H1 (cell line): ENCODE measurements at regions not wholly inside any gene's neighbourhood (a gene's known extent, or its start where the extent isn't known, plus 50 kb on each side); places are given as distances from the start of the nearest gene placed in this dataset.

ENCODE experiments used
- CTCF ChIA-PET: fragments of 300-600 bp; sonication (Branson Sonifier 250); formaldehyde crosslinking; loops from one replicate; lab custom pipeline; 2021; ENCODE audit not compliant: partially characterized antibody; lab: Charles Lee
- POLR2A ChIA-PET: fragments of 300-600 bp; sonication (Branson Sonifier 250); formaldehyde crosslinking; loops from one replicate; lab custom pipeline; 2021; ENCODE audit warnings: inconsistent platforms; ENCODE audit not compliant: partially characterized antibody; lab: Charles Lee
- DNase-seq, 2 experiments: peaks; one replicate each; pipeline versions ENCODE4 v3.0.0 to v3.0.0-alpha.2; 2010 to 2022; ENCODE audit warnings: low spot score in 2 of 2, low read depth in 1 of 2, mixed read lengths in 1 of 2
- FAIRE-seq: peaks from 2 replicates; lab custom pipeline; 2011; peaks lifted over from hg19 to GRCh38; lab: Jason Lieb, UNC
- H2AFZ ChIP-seq: 2 replicates; pipeline ENCODE4 v1.8.1; 2012; ENCODE audit warnings: low read length, inconsistent platforms
- H2AK5ac ChIP-seq: 2 replicates; pipeline ENCODE4 v1.6.1; 2013; ENCODE audit warnings: low read depth, low read length
- H2BK120ac ChIP-seq: replicated peaks from 2 replicates; pipeline ENCODE3; 2013; ENCODE audit warnings: low read depth, low read length, inconsistent platforms
- H2BK12ac ChIP-seq: 2 replicates; pipeline ENCODE4 v1.6.1; 2013; ENCODE audit warnings: low read depth, low read length
- H2BK15ac ChIP-seq: 2 replicates; pipeline ENCODE4 v1.6.1; 2013; ENCODE audit warnings: low read length
- H2BK20ac ChIP-seq: 2 replicates; pipeline ENCODE4 v1.6.1; 2013; ENCODE audit warnings: low read length
- H2BK5ac ChIP-seq: 2 replicates; pipeline ENCODE4 v1.6.1; 2013; ENCODE audit warnings: low read depth, low read length
- H3K14ac ChIP-seq: 2 replicates; pipeline ENCODE4 v1.6.1; 2013; ENCODE audit warnings: inconsistent platforms; ENCODE audit not compliant: insufficient read length
- H3K18ac ChIP-seq: 2 replicates; pipeline ENCODE4 v1.6.1; 2013; ENCODE audit warnings: low read length; ENCODE audit errors: extremely low read depth
- H3K23ac ChIP-seq: 2 replicates; pipeline ENCODE4 v1.6.1; 2013; ENCODE audit warnings: inconsistent platforms; ENCODE audit not compliant: insufficient read length
- H3K23me2 ChIP-seq: 2 replicates; pipeline ENCODE4 v1.6.1; 2013; ENCODE audit warnings: low read depth, low read length
- H3K27ac ChIP-seq: 2 replicates; pipeline ENCODE4 v1.6.1; 2011; ENCODE audit warnings: low read depth, low read length, inconsistent platforms
- H3K27me3 ChIP-seq, 4 experiments: replicated peaks in 1 of 4; 1 replicate in 1 of 4; 2 replicates in 3 of 4; pipeline versions ENCODE4 v1.6.1 to v1.8.1; 2011 to 2013; ENCODE audit warnings: low read length in 3 of 4, mild to moderate bottlenecking in 3 of 4, inconsistent platforms in 2 of 4, mixed read lengths in 2 of 4, moderate library complexity in 1 of 4; ENCODE audit not compliant: control insufficient read depth in 3 of 4, insufficient read depth in 3 of 4; ENCODE audit errors: extremely low read depth in 1 of 4
- H3K36me3 ChIP-seq, 4 experiments: 2 replicates each; pipeline versions ENCODE4 v1.6.1 to v1.8.1; 2011 to 2013; ENCODE audit warnings: mild to moderate bottlenecking in 4 of 4, low read length in 3 of 4, moderate library complexity in 2 of 4, control low read depth in 1 of 4, inconsistent platforms in 1 of 4; ENCODE audit not compliant: insufficient read depth in 4 of 4, control insufficient read depth in 2 of 4
- H3K4ac ChIP-seq: replicated peaks from 2 replicates; pipeline ENCODE3; 2013; ENCODE audit warnings: low read length, low read depth, mixed read lengths, inconsistent platforms; ENCODE audit not compliant: insufficient read length
- H3K4me1 ChIP-seq, 4 experiments: replicated peaks in 1 of 4; 1 replicate in 1 of 4; 2 replicates in 3 of 4; pipeline versions ENCODE4 v1.6.1 to v1.8.1; 2011 to 2013; ENCODE audit warnings: low read length in 3 of 4, inconsistent platforms in 2 of 4, mixed read lengths in 1 of 4; ENCODE audit not compliant: insufficient read depth in 4 of 4, control insufficient read depth in 3 of 4
- H3K4me2 ChIP-seq, 2 experiments: 2 replicates each; pipeline versions ENCODE4 v1.6.1 to v1.8.1; 2011 to 2013; ENCODE audit warnings: low read depth in 2 of 2, low read length in 2 of 2, control low read depth in 1 of 2, inconsistent platforms in 1 of 2, mild to moderate bottlenecking in 1 of 2; ENCODE audit not compliant: insufficient read depth in 1 of 2
- H3K4me3 ChIP-seq, 4 experiments: fragments of 200-600, 300-600 bp in 1 of 4; sonication (generic), shearing (Covaris generic), sonication (Bioruptor Twin) in 1 of 4; 2 replicates each; pipeline versions ENCODE4 v1.5.1 to v1.8.1; 2011 to 2016; ENCODE audit warnings: low read length in 4 of 4, low read depth in 3 of 4, control low read depth in 2 of 4, inconsistent platforms in 2 of 4, mild to moderate bottlenecking in 2 of 4, mixed read lengths in 1 of 4, moderate library complexity in 1 of 4; ENCODE audit not compliant: insufficient read depth in 2 of 4; ENCODE audit errors: extremely low read depth in 1 of 4
- H3K56ac ChIP-seq: replicated peaks from 2 replicates; pipeline ENCODE3; 2013; ENCODE audit warnings: low read depth, mild to moderate bottlenecking, mixed read lengths, low read length, inconsistent platforms; ENCODE audit not compliant: insufficient read length
- H3K79me1 ChIP-seq: 2 replicates; pipeline ENCODE4 v1.6.1; 2013; ENCODE audit warnings: low read depth, low read length, control low read depth
- H3K79me2 ChIP-seq, 2 experiments: 2 replicates each; pipeline versions ENCODE4 v1.6.1 to v1.8.1; 2012 to 2013; ENCODE audit warnings: low read length in 2 of 2, mild to moderate bottlenecking in 2 of 2, inconsistent platforms in 1 of 2; ENCODE audit not compliant: insufficient read depth in 2 of 2, control insufficient read depth in 1 of 2
- H3K9ac ChIP-seq, 4 experiments: replicated peaks in 1 of 4; 1 replicate in 1 of 4; 2 replicates in 3 of 4; pipeline versions ENCODE4 v1.6.1 to v1.8.1; 2011 to 2013; ENCODE audit warnings: low read depth in 3 of 4, low read length in 3 of 4, control low read depth in 2 of 4, mild to moderate bottlenecking in 2 of 4, moderate library complexity in 2 of 4, inconsistent platforms in 1 of 4; ENCODE audit errors: extremely low read depth in 1 of 4
- H3K9me3 ChIP-seq, 2 experiments: 2 replicates each; pipeline versions ENCODE4 v1.6.1 to v1.8.1; 2012 to 2013; ENCODE audit warnings: mild to moderate bottlenecking in 2 of 2, moderate library complexity in 2 of 2, control low read depth in 1 of 2, inconsistent platforms in 1 of 2, low read depth in 1 of 2, low read length in 1 of 2, mixed read lengths in 1 of 2; ENCODE audit not compliant: insufficient read depth in 2 of 2
- H4K20me1 ChIP-seq, 2 experiments: replicated peaks in 1 of 2; 2 replicates each; pipeline versions ENCODE3 to v1.8.1; 2011 to 2013; ENCODE audit warnings: inconsistent platforms in 2 of 2, low read length in 2 of 2, mild to moderate bottlenecking in 1 of 2; ENCODE audit not compliant: insufficient read depth in 2 of 2, control insufficient read depth in 1 of 2
- H4K5ac ChIP-seq: 2 replicates; pipeline ENCODE4 v1.6.1; 2013; ENCODE audit warnings: low read length, low read depth, mixed read lengths, inconsistent platforms; ENCODE audit not compliant: insufficient read length
- H4K8ac ChIP-seq: 2 replicates; pipeline ENCODE4 v1.8.0; 2013; ENCODE audit warnings: mild to moderate bottlenecking, moderate library complexity, low read length, inconsistent platforms; ENCODE audit not compliant: insufficient read depth; ENCODE audit errors: extremely low read depth
- H4K91ac ChIP-seq: replicated peaks from 2 replicates; pipeline ENCODE3; 2013; ENCODE audit warnings: low read length, mixed read lengths, inconsistent platforms; ENCODE audit not compliant: insufficient read length
- GABPA ChIP-seq: IDR thresholded peaks from 2 replicates; pipeline ENCODE4 v1.6.1; 2011; ENCODE audit warnings: mild to moderate bottlenecking, low read length, moderate library complexity, borderline replicate concordance; ENCODE audit not compliant: insufficient read depth
- KDM1A ChIP-seq: fragments of 200-600, 300-600 bp; sonication (generic); IDR thresholded peaks from 2 replicates; pipeline ENCODE4 v1.7.1; 2016; ENCODE audit warnings: mild to moderate bottlenecking, low read length, borderline replicate concordance
- POU5F1 ChIP-seq: IDR thresholded peaks from 2 replicates; pipeline ENCODE4 v1.6.1; 2011; ENCODE audit warnings: low read depth, mild to moderate bottlenecking, low read length, moderate library complexity
- RAD21 ChIP-seq, 2 experiments: IDR thresholded peaks in 1 of 2; conservative IDR thresholded peaks in 1 of 2; 2 replicates each; pipeline ENCODE4 v1.6.1; 2011; ENCODE audit warnings: low read depth in 2 of 2, low read length in 2 of 2, improper control_type of control experiment in 1 of 2, inconsistent platforms in 1 of 2, mild to moderate bottlenecking in 1 of 2, moderate library complexity in 1 of 2
- SP1 ChIP-seq: IDR thresholded peaks from 2 replicates; pipeline ENCODE4 v1.6.1; 2011; ENCODE audit warnings: low read depth, low read length
- WGBS, 2 experiments: shearing (Covaris generic) in 1 of 2; methylation state at CpG; one replicate each; pipeline versions ENCODE4 v1.1.6 to v1.1.7; 2013 to 2015; ENCODE audit warnings: low lambda C conversion rate in 2 of 2, mixed read lengths in 2 of 2, inconsistent platforms in 1 of 2, low coverage in 1 of 2, missing lambda C conversion rate in 1 of 2; ENCODE audit not compliant: insufficient replicate concordance in 2 of 2, insufficient coverage in 1 of 2, insufficient read length in 1 of 2; ENCODE audit errors: extremely low coverage in 1 of 2, missing lambda C conversion rate in 1 of 2; 5-methylcytosine and 5-hydroxymethylcytosine counted together

DNA sequence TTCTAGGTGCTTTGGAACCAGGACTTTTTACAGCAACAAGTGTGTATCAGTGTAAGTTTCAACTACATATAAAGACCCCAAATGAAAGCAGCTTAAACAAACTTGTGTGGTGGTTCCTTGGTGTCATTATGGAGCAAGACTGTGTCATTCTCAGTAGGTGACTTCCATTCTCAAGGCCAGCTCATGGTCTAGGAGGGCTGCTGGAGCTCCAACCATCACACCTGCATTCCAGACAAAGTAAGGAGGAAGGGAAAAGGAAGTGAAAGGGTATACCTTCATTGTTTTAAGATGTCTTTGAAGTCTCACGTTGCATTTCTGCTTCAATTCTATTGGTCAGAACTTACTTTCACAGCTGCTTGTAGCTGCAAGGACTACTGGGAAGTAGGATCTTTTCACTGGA, 188.6 kb downstream of the C1orf94 start:
- ChIA-PET POLR2A (no interaction called here), CTCF (interaction anchor here (0.9 to 1.8 kb wide), 4 partner anchors 10 to 377 kb away, joined by 4 to 5 read pairs (median 4); no protein-coding TSS in a partner anchor)
- H2AFZ ChIP-seq: no peak overlapping the region
- H2BK5ac ChIP-seq: no peak overlapping the region
- no peak overlapping the region for H3K56ac ChIP-seq
- no peak overlapping the region for H3K4ac ChIP-seq
- no peak overlapping the region for H3K4me3 ChIP-seq
- no peak overlapping the region for H4K8ac ChIP-seq
- H3K4me2 ChIP-seq: no peak overlapping the region
- H2BK15ac ChIP-seq: no peak overlapping the region
- no peak overlapping the region for H2AK5ac ChIP-seq
- no peak for FAIRE-seq
- no peaks in the 10 kb centered on the region for H3K79me1 ChIP-seq
- H3K36me3 ChIP-seq: no peaks in the 10 kb centered on the region
- H4K5ac ChIP-seq: no peak overlapping the region
- H3K27ac ChIP-seq: no peak overlapping the region
- 82% methylated on average over 1 of the region's 1 CpG; no CpG with 5 or more reads in 1 of the 2 experiments for WGBS, 2 experiments
- TF ChIP-seq RAD21 (IDR thresholded peaks at IDR 0.05 in 1 of 2, conservative IDR thresholded peaks at IDR 0.05 in 1 of 2; ENCODE audit: low read depth in 2 of 2, low read length in 2 of 2) (no peak), GABPA (no peak), SP1 (no peak), KDM1A (0 out of 2 replicates have a peak, but pooled peaks have one; percentile 14), POU5F1 (no peak)
- no peak overlapping the region for H2BK120ac ChIP-seq
- H2BK20ac ChIP-seq: no peak overlapping the region
- peaks cover 0 to 4% of the 10 kb centered on the region in 2 experiments; a peak in 1 of 4 replicates for H3K9me3 ChIP-seq
- no peaks in the 10 kb centered on the region for H3K23me2 ChIP-seq
- no peaks in the 10 kb centered on the region; a peak in 3 of 7 replicates for H3K27me3 ChIP-seq
- no peaks in the 10 kb centered on the region for H3K4me1 ChIP-seq
- DNase-seq: no peak
- no peak overlapping the region for H3K14ac ChIP-seq
- no peak overlapping the region for H2BK12ac ChIP-seq
- no peaks in the 10 kb centered on the region for H4K20me1 ChIP-seq
- no peak overlapping the region for H3K23ac ChIP-seq
- H3K9ac ChIP-seq: no peak overlapping the region
- H3K18ac ChIP-seq: no peak overlapping the region
- H4K91ac ChIP-seq: no peak overlapping the region
- H3K79me2 ChIP-seq: no peaks in the 10 kb centered on the region
